GM23338 (cell line): ENCODE measurements at regions not wholly inside any gene's neighbourhood (a gene's known extent, or its start where the extent isn't known, plus 50 kb on each side); places are given as distances from the start of the nearest gene placed in this dataset.

Experiments
- ATAC-seq: fragments of 200-7000 bp; cut with Tn5 transposase; 3 replicates; pipeline ENCODE4 v1.9.1; 2020
- DNase-seq: peaks from one replicate; pipeline ENCODE4 v3.0.0-alpha.2; 2015; ENCODE audit warnings: low spot score
- H2AFZ ChIP-seq: fragments of 200-600 bp; sonication (generic); 2 replicates; pipeline ENCODE4 v1.8.0; 2016; ENCODE audit warnings: antibody characterized with exemption, mild to moderate bottlenecking, moderate library complexity
- H3F3A ChIP-seq: fragments of 200-600 bp; sonication (generic); replicated peaks from 2 replicates; pipeline ENCODE4 v1.8.0; 2017; ENCODE audit warnings: antibody characterized with exemption, mixed run types, low read depth
- H3K27ac ChIP-seq: fragments of 200-600 bp; sonication (generic); 2 replicates; pipeline ENCODE4 v1.6.1; 2016; ENCODE audit warnings: low read depth
- H3K27me3 ChIP-seq: fragments of 200-600 bp; sonication (generic); 2 replicates; pipeline ENCODE4 v1.8.0; 2016; ENCODE audit warnings: mild to moderate bottlenecking, mixed run types, moderate library complexity; ENCODE audit not compliant: insufficient read depth
- H3K36me3 ChIP-seq: fragments of 200-600 bp; sonication (generic); 2 replicates; pipeline ENCODE4 v1.8.0; 2016; ENCODE audit warnings: mild to moderate bottlenecking; ENCODE audit not compliant: insufficient read depth
- H3K4me1 ChIP-seq: fragments of 200-600 bp; sonication (generic); 2 replicates; pipeline ENCODE4 v1.8.0; 2016; ENCODE audit warnings: mild to moderate bottlenecking, moderate library complexity; ENCODE audit not compliant: insufficient read depth
- H3K4me2 ChIP-seq: fragments of 200-600 bp; sonication (generic); 2 replicates; pipeline ENCODE4 v1.7.1; 2017; ENCODE audit warnings: mixed run types
- H3K4me3 ChIP-seq: fragments of 200-600 bp; sonication (generic); 2 replicates; pipeline ENCODE4 v1.6.1; 2016; ENCODE audit warnings: mixed run types
- H3K79me2 ChIP-seq: fragments of 200-600 bp; sonication (generic); replicated peaks from 2 replicates; pipeline ENCODE4 v1.8.0; 2017; ENCODE audit warnings: mild to moderate bottlenecking; ENCODE audit not compliant: insufficient read depth
- H3K9me2 ChIP-seq: fragments of 200-600 bp; sonication (generic); 2 replicates; pipeline ENCODE4 v1.8.0; 2017; ENCODE audit not compliant: insufficient read depth
- H4K20me1 ChIP-seq: fragments of 200-600 bp; sonication (generic); replicated peaks from 2 replicates; pipeline ENCODE4 v1.8.0; 2017; ENCODE audit warnings: mild to moderate bottlenecking; ENCODE audit not compliant: insufficient read depth
- H3K27ac Mint-ChIP-seq: 2 replicates; pipeline ENCODE4 v1.8.0; 2020; ENCODE audit warnings: inconsistent platforms, mild to moderate bottlenecking, moderate library complexity, mixed read lengths
- H3K27me3 Mint-ChIP-seq: 3 replicates; pipeline ENCODE4 v1.8.0; 2022; ENCODE audit warnings: low read depth, mild to moderate bottlenecking, moderate library complexity, mixed read lengths, inconsistent platforms; ENCODE audit not compliant: insufficient read depth, poor library complexity
- H3K36me3 Mint-ChIP-seq: 3 replicates; pipeline ENCODE4 v1.8.0; 2021; ENCODE audit warnings: low read depth, mild to moderate bottlenecking, inconsistent platforms, moderate library complexity, mixed read lengths
- H3K4me1 Mint-ChIP-seq: 3 replicates; pipeline ENCODE4 v1.8.0; 2020; ENCODE audit warnings: mild to moderate bottlenecking, inconsistent platforms, mixed read lengths
- H3K4me3 Mint-ChIP-seq: 3 replicates; pipeline ENCODE4 v1.8.0; 2021; ENCODE audit warnings: moderate library complexity, mild to moderate bottlenecking, inconsistent platforms, mixed read lengths
- H3K9me3 Mint-ChIP-seq: 3 replicates; pipeline ENCODE4 v1.8.0; 2020; ENCODE audit warnings: moderate library complexity, mild to moderate bottlenecking, inconsistent platforms, mixed read lengths
- CREB1 ChIP-seq: fragments of 250-450 bp; sonication (Bioruptor Pico); IDR thresholded peaks from 2 replicates; pipeline ENCODE4 v1.5.0; 2020; ENCODE audit warnings: low read depth, mild to moderate bottlenecking, moderate library complexity
- CTCF ChIP-seq, 2 experiments: fragments of 200-600 bp in 1 of 2; sonication (generic) in 1 of 2; conservative IDR thresholded peaks; 2 replicates each; pipeline versions ENCODE4 v1.5.1 to v1.6.1; 2016 to 2017; ENCODE audit warnings: antibody characterized with exemption in 2 of 2, low read depth in 2 of 2, mild to moderate bottlenecking in 2 of 2, moderate library complexity in 1 of 2
- EZH2 ChIP-seq: fragments of 200-600 bp; sonication (generic); IDR thresholded peaks from one replicate; pipeline ENCODE4 v1.8.0; 2017; ENCODE audit warnings: antibody characterized with exemption, mild to moderate bottlenecking, low read depth; ENCODE audit not compliant: unreplicated experiment
- EZH2phosphoT487 ChIP-seq: fragments of 200-600 bp; sonication (generic); IDR thresholded peaks from one replicate; pipeline ENCODE4 v1.8.1; 2018; ENCODE audit warnings: antibody characterized with exemption; ENCODE audit not compliant: unreplicated experiment
- JUNB ChIP-seq: IDR thresholded peaks from one replicate; pipeline ENCODE4 v1.6.1; 2016; ENCODE audit warnings: antibody characterized with exemption; ENCODE audit not compliant: unreplicated experiment
- NANOG ChIP-seq: IDR thresholded peaks from 2 replicates; pipeline ENCODE4 v1.6.1; 2016; ENCODE audit warnings: antibody characterized with exemption, borderline replicate concordance
- POLR2AphosphoS5 ChIP-seq: IDR thresholded peaks from 2 replicates; pipeline ENCODE4 v1.6.1; 2016; ENCODE audit warnings: antibody characterized with exemption, low read depth
- STAT1 ChIP-seq: IDR thresholded peaks from one replicate; pipeline ENCODE4 v1.6.1; 2016; ENCODE audit warnings: antibody characterized with exemption; ENCODE audit not compliant: unreplicated experiment
- ZNF114 ChIP-seq: fragments of 250-450 bp; sonication (Bioruptor Pico); IDR thresholded peaks from 2 replicates; pipeline ENCODE4 v1.5.0; 2020; ENCODE audit warnings: mild to moderate bottlenecking, moderate library complexity
- ZNF331 ChIP-seq: fragments of 250-450 bp; sonication (Bioruptor Pico); IDR thresholded peaks from 2 replicates; pipeline ENCODE4 v1.5.0; 2020; ENCODE audit warnings: low read depth, mild to moderate bottlenecking, moderate library complexity
- TF ChIP-seq, protein P1 (sequence below): fragments of 250-450 bp; sonication (Bioruptor Pico); IDR thresholded peaks from 2 replicates; pipeline ENCODE4 v1.5.0; 2020; ENCODE audit warnings: mild to moderate bottlenecking, moderate library complexity
- TF ChIP-seq, protein P2 (sequence below): IDR thresholded peaks from 2 replicates; pipeline ENCODE4 v1.6.1; 2016; ENCODE audit warnings: antibody characterized with exemption
- TF ChIP-seq, protein P3 (sequence below): IDR thresholded peaks from one replicate; pipeline ENCODE4 v1.6.1; 2018; ENCODE audit warnings: antibody characterized with exemption; ENCODE audit not compliant: unreplicated experiment

GRCh38 chr1:218827486-218827885, 346.2 kb upstream of the LYPLAL1 start:
- Mint-ChIP-seq H3K36me3 (no peaks in the 10 kb centered on the region), H3K4me3 (no peak overlapping the region), H3K27ac (no peak overlapping the region), H3K4me1 (no peaks in the 10 kb centered on the region), H3K27me3 (no peaks in the 10 kb centered on the region), H3K9me3 (0 out of 3 replicates have a peak, but pooled peaks cover 5% of the 10 kb centered on the region)
- Histone ChIP-seq H3K27me3 (no peaks in the 10 kb centered on the region), H3K4me2 (no peak overlapping the region), H3K9me2 (peaks cover 14% of the 10 kb centered on the region; the same call in 1 of the 2 replicates), H2AFZ (no peak overlapping the region), H3K36me3 (no peaks in the 10 kb centered on the region), H3F3A (no peaks in the 10 kb centered on the region), H3K4me3 (no peak overlapping the region), H3K4me1 (no peaks in the 10 kb centered on the region), H3K79me2 (no peaks in the 10 kb centered on the region), H3K27ac (no peak overlapping the region), H4K20me1 (no peaks in the 10 kb centered on the region)
- no peak for ATAC-seq
- no peak for TF ChIP-seq POLR2AphosphoS5
- no peak for TF ChIP-seq EZH2phosphoT487
- no peak for TF ChIP-seq ZNF331 (CRISPR knock-in tag)
- TF ChIP-seq, protein P1, sequence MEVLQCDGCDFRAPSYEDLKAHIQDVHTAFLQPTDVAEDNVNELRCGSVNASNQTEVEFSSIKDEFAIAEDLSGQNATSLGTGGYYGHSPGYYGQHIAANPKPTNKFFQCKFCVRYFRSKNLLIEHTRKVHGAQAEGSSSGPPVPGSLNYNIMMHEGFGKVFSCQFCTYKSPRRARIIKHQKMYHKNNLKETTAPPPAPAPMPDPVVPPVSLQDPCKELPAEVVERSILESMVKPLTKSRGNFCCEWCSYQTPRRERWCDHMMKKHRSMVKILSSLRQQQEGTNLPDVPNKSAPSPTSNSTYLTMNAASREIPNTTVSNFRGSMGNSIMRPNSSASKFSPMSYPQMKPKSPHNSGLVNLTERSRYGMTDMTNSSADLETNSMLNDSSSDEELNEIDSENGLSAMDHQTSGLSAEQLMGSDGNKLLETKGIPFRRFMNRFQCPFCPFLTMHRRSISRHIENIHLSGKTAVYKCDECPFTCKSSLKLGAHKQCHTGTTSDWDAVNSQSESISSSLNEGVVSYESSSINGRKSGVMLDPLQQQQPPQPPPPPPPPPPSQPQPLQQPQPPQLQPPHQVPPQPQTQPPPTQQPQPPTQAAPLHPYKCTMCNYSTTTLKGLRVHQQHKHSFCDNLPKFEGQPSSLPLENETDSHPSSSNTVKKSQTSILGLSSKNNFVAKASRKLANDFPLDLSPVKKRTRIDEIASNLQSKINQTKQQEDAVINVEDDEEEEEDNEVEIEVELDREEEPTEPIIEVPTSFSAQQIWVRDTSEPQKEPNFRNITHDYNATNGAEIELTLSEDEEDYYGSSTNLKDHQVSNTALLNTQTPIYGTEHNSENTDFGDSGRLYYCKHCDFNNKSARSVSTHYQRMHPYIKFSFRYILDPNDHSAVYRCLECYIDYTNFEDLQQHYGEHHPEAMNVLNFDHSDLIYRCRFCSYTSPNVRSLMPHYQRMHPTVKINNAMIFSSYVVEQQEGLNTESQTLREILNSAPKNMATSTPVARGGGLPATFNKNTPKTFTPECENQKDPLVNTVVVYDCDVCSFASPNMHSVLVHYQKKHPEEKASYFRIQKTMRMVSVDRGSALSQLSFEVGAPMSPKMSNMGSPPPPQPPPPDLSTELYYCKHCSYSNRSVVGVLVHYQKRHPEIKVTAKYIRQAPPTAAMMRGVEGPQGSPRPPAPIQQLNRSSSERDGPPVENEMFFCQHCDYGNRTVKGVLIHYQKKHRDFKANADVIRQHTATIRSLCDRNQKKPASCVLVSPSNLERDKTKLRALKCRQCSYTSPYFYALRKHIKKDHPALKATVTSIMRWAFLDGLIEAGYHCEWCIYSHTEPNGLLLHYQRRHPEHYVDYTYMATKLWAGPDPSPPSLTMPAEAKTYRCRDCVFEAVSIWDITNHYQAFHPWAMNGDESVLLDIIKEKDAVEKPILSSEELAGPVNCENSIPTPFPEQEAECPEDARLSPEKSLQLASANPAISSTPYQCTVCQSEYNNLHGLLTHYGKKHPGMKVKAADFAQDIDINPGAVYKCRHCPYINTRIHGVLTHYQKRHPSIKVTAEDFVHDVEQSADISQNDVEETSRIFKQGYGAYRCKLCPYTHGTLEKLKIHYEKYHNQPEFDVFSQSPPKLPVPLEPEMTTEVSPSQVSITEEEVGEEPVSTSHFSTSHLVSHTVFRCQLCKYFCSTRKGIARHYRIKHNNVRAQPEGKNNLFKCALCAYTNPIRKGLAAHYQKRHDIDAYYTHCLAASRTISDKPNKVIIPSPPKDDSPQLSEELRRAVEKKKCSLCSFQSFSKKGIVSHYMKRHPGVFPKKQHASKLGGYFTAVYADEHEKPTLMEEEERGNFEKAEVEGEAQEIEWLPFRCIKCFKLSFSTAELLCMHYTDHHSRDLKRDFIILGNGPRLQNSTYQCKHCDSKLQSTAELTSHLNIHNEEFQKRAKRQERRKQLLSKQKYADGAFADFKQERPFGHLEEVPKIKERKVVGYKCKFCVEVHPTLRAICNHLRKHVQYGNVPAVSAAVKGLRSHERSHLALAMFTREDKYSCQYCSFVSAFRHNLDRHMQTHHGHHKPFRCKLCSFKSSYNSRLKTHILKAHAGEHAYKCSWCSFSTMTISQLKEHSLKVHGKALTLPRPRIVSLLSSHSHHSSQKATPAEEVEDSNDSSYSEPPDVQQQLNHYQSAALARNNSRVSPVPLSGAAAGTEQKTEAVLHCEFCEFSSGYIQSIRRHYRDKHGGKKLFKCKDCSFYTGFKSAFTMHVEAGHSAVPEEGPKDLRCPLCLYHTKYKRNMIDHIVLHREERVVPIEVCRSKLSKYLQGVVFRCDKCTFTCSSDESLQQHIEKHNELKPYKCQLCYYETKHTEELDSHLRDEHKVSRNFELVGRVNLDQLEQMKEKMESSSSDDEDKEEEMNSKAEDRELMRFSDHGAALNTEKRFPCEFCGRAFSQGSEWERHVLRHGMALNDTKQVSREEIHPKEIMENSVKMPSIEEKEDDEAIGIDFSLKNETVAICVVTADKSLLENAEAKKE (CRISPR knock-in tag): no peak
- TF ChIP-seq, protein P2, sequence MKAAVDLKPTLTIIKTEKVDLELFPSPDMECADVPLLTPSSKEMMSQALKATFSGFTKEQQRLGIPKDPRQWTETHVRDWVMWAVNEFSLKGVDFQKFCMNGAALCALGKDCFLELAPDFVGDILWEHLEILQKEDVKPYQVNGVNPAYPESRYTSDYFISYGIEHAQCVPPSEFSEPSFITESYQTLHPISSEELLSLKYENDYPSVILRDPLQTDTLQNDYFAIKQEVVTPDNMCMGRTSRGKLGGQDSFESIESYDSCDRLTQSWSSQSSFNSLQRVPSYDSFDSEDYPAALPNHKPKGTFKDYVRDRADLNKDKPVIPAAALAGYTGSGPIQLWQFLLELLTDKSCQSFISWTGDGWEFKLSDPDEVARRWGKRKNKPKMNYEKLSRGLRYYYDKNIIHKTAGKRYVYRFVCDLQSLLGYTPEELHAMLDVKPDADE: no peak
- no peak for TF ChIP-seq EZH2
- no peak for TF ChIP-seq ZNF114 (CRISPR knock-in tag)
- TF ChIP-seq CTCF (conservative IDR thresholded peaks at IDR 0.05; ENCODE audit: low read depth in 2 of 2): no peak
- TF ChIP-seq NANOG: no peak
- TF ChIP-seq, protein P3, sequence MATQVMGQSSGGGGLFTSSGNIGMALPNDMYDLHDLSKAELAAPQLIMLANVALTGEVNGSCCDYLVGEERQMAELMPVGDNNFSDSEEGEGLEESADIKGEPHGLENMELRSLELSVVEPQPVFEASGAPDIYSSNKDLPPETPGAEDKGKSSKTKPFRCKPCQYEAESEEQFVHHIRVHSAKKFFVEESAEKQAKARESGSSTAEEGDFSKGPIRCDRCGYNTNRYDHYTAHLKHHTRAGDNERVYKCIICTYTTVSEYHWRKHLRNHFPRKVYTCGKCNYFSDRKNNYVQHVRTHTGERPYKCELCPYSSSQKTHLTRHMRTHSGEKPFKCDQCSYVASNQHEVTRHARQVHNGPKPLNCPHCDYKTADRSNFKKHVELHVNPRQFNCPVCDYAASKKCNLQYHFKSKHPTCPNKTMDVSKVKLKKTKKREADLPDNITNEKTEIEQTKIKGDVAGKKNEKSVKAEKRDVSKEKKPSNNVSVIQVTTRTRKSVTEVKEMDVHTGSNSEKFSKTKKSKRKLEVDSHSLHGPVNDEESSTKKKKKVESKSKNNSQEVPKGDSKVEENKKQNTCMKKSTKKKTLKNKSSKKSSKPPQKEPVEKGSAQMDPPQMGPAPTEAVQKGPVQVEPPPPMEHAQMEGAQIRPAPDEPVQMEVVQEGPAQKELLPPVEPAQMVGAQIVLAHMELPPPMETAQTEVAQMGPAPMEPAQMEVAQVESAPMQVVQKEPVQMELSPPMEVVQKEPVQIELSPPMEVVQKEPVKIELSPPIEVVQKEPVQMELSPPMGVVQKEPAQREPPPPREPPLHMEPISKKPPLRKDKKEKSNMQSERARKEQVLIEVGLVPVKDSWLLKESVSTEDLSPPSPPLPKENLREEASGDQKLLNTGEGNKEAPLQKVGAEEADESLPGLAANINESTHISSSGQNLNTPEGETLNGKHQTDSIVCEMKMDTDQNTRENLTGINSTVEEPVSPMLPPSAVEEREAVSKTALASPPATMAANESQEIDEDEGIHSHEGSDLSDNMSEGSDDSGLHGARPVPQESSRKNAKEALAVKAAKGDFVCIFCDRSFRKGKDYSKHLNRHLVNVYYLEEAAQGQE: no peak
- no peak for TF ChIP-seq CREB1
- TF ChIP-seq JUNB: no peak
- no peak for TF ChIP-seq STAT1
- no peak for DNase-seq
